CD4-positive, alpha-beta T cell (primary cell): ENCODE measurements at regions not wholly inside any gene's neighbourhood (a gene's known extent, or its start where the extent isn't known, plus 50 kb on each side); places are given as distances from the start of the nearest gene placed in this dataset.
A peak's percentile ranks its signal among the peaks of the same experiment; 100 is the strongest.
"Not testable (repeated sequence)": the region's sequence is repeated elsewhere in the genome, so short reads cannot be mapped to it uniquely, and the experiment has no call there.

ENCODE experiments used
- ATAC-seq: fragments of 200-7000 bp; cut with Tn5 transposase; one replicate; pipeline ENCODE4 v1.10.0; 2022; ENCODE audit warnings: mild to moderate bottlenecking; ENCODE audit not compliant: poor library complexity
- CTCF ChIA-PET: fragments of 350-600 bp; sonication (Branson Sonifier 250); formaldehyde crosslinking; loops from one replicate; lab custom pipeline; 2021; ENCODE audit warnings: antibody characterized with exemption, inconsistent platforms; lab: Charles Lee
- POLR2A ChIA-PET: fragments of 350-600 bp; sonication (Branson Sonifier 250); formaldehyde crosslinking; loops from one replicate; lab custom pipeline; 2021; ENCODE audit warnings: antibody characterized with exemption, inconsistent platforms; lab: Charles Lee
- DNase-seq, 14 experiments: peaks; one replicate each; pipeline ENCODE4 v3.0.0-alpha.2; 2013 to 2020; ENCODE audit warnings: mixed read lengths in 2 of 14
- H3K27ac ChIP-seq, 2 donors: one replicate each; pipeline versions ENCODE4 v1.5.1 to v1.7.0; 2013; ENCODE audit warnings: low read length in 2 of 2, low read depth in 1 of 2, mild to moderate bottlenecking in 1 of 2
- H3K27me3 ChIP-seq, 2 experiments: 1 replicate in 1 of 2; 2 replicates in 1 of 2; pipeline versions ENCODE4 v1.6.1 to v1.7.0; 2013; ENCODE audit warnings: low read length in 2 of 2, control low read depth in 1 of 2, mild to moderate bottlenecking in 1 of 2, moderate library complexity in 1 of 2; ENCODE audit not compliant: insufficient read depth in 2 of 2, control insufficient read depth in 1 of 2
- H3K36me3 ChIP-seq: one replicate; pipeline ENCODE4 v1.6.1; 2013; ENCODE audit warnings: low read length, control low read depth; ENCODE audit not compliant: insufficient read depth
- H3K4me1 ChIP-seq: one replicate; pipeline ENCODE4 v1.6.1; 2013; ENCODE audit warnings: low read length, control low read depth; ENCODE audit not compliant: insufficient read depth
- H3K4me3 ChIP-seq: one replicate; pipeline ENCODE4 v1.5.1; 2013; ENCODE audit warnings: mild to moderate bottlenecking, low read length, moderate library complexity
- H3K9me3 ChIP-seq, 2 experiments: 1 replicate in 1 of 2; 2 replicates in 1 of 2; pipeline versions ENCODE4 v1.6.1 to v1.7.0; 2013; ENCODE audit warnings: low read length in 2 of 2, mild to moderate bottlenecking in 2 of 2, control low read depth in 1 of 2, moderate library complexity in 1 of 2; ENCODE audit not compliant: control insufficient read depth in 1 of 2, insufficient read depth in 1 of 2
- H3K27ac Mint-ChIP-seq: one replicate; pipeline ENCODE4 v1.8.0; 2020; ENCODE audit warnings: mixed read lengths
- H3K27me3 Mint-ChIP-seq: one replicate; pipeline ENCODE4 v1.8.0; 2021; ENCODE audit warnings: mixed read lengths
- H3K36me3 Mint-ChIP-seq: one replicate; pipeline ENCODE4 v1.8.0; 2021; ENCODE audit warnings: low read depth, mixed read lengths
- H3K4me1 Mint-ChIP-seq: one replicate; pipeline ENCODE4 v1.8.0; 2021; ENCODE audit warnings: low read depth, mixed read lengths
- H3K4me3 Mint-ChIP-seq: one replicate; pipeline ENCODE4 v1.8.0; 2020; ENCODE audit warnings: mild to moderate bottlenecking, mixed read lengths
- H3K9me3 Mint-ChIP-seq: one replicate; pipeline ENCODE4 v1.8.0; 2020; ENCODE audit warnings: mixed read lengths
- CTCF ChIP-seq: fragments of 200-600 bp; IDR thresholded peaks from one replicate; pipeline ENCODE4 v1.8.0; 2022; ENCODE audit warnings: antibody characterized with exemption, mild to moderate bottlenecking
- intact Hi-C, 2 experiments: fragments of 100-400 bp; cut with DNase I in 1 of 2; cut with micrococcal nuclease in 1 of 2; formaldehyde crosslinking; loops; one replicate each; pipeline versions ENCODE4 v1.15.1 to v1.9.0; 2023 to 2025; cut with DNase I, micrococcal nuclease

- CTCF ChIA-PET, POLR2A ChIA-PET: not testable (repeated sequence)
Observed at GRCh38 chr7:32765649-32766251, 125.8 kb downstream of the KBTBD2 start.

GRCh38 chr7:32765185-32765584 lies 126.4 kb downstream of the KBTBD2 start:
- peaks cover 11% of the 10 kb centered on the region for H3K4me1 Mint-ChIP-seq
- Histone ChIP-seq H3K36me3 (no peaks in the 10 kb centered on the region), H3K27me3 (peaks cover 27 to 42% of the 10 kb centered on the region in 2 experiments), H3K4me1 (peaks cover 3% of the 10 kb centered on the region), H3K4me3 (no peak overlapping the region), H3K27ac (no peak overlapping the region), H3K9me3 (peaks cover 0 to 11% of the 10 kb centered on the region in 2 experiments)
- H3K4me3 Mint-ChIP-seq: no peak overlapping the region
- ATAC-seq (no peak), DNase-seq (no peak)
- H3K27me3 Mint-ChIP-seq: peaks cover 69% of the 10 kb centered on the region
- POLR2A ChIA-PET: no interaction called here
- CTCF ChIA-PET: no interaction called here
- H3K9me3 Mint-ChIP-seq: no peaks in the 10 kb centered on the region
- no peak overlapping the region for H3K27ac Mint-ChIP-seq
- TF ChIP-seq CTCF: no peak
- intact Hi-C loops: loop anchor here (2.0 to 10.0 kb wide), 6 partner anchors 177 to 1168 kb away; partner anchors contain the start of gene RP9 (in 2 of the 2)
- no peaks in the 10 kb centered on the region for H3K36me3 Mint-ChIP-seq

More at GRCh38 chr7:32765649-32766251, 125.8 kb downstream of the KBTBD2 start:
- not testable (repeated sequence) for H3K4me1 ChIP-seq, H3K36me3 Mint-ChIP-seq, ATAC-seq, H3K9me3 Mint-ChIP-seq, H3K4me3 Mint-ChIP-seq, H3K27ac Mint-ChIP-seq, H3K27ac ChIP-seq, H3K36me3 ChIP-seq, H3K4me3 ChIP-seq
- peak in 3 of 14 experiments; percentile 15 to 24 (median 18) for DNase-seq
- peak; percentile 68 for TF ChIP-seq CTCF
- Histone ChIP-seq H3K27me3 (peaks cover 27 to 45% of the 10 kb centered on the region in 2 experiments), H3K9me3 (peaks cover 0 to 11% of the 10 kb centered on the region in 2 experiments)
- intact Hi-C loops: loop anchor here (2.0 to 10.0 kb wide), 7 partner anchors 177 to 1167 kb away; partner anchors contain the start of gene RP9 (in 2 of the 2)
- peaks cover 11% of the 10 kb centered on the region for H3K4me1 Mint-ChIP-seq
- H3K27me3 Mint-ChIP-seq: peaks cover 67% of the 10 kb centered on the region

- Mint-ChIP-seq H3K36me3 (no peaks in the 10 kb centered on the region), H3K4me3 (no peak overlapping the region), H3K27me3 (peaks cover 81% of the 10 kb centered on the region), H3K27ac (no peak overlapping the region), H3K9me3 (no peaks in the 10 kb centered on the region), H3K4me1 (peaks cover 11% of the 10 kb centered on the region)
- DNase-seq (no peak), ATAC-seq (no peak)
- Histone ChIP-seq H3K27ac (no peak overlapping the region), H3K27me3 (peaks cover 27 to 42% of the 10 kb centered on the region in 2 experiments), H3K9me3 (peaks cover 0 to 11% of the 10 kb centered on the region in 2 experiments), H3K36me3 (no peaks in the 10 kb centered on the region), H3K4me1 (peaks cover 3% of the 10 kb centered on the region), H3K4me3 (no peak overlapping the region)
- no peak for TF ChIP-seq CTCF
- intact Hi-C loops: loop anchor here (10.0 kb wide), 2 partner anchors 182 to 1132 kb away; no protein-coding TSS in a partner anchor
- ChIA-PET POLR2A (no interaction called here), CTCF (no interaction called here)
Observed at GRCh38 chr7:32762925-32763293, 128.7 kb downstream of the KBTBD2 start.

- CTCF ChIA-PET, ATAC-seq, DNase-seq, H3K9me3 Mint-ChIP-seq, H3K27ac Mint-ChIP-seq, H3K4me3 Mint-ChIP-seq, H3K4me1 ChIP-seq, H3K36me3 ChIP-seq, H3K36me3 Mint-ChIP-seq, H3K27ac ChIP-seq, H3K4me3 ChIP-seq, POLR2A ChIA-PET: not testable (repeated sequence)
- intact Hi-C loops: loop anchor here (10.0 kb wide), 2 partner anchors 182 to 1132 kb away; no protein-coding TSS in a partner anchor
- H3K27me3 ChIP-seq: peaks cover 27 to 42% of the 10 kb centered on the region in 2 experiments
- H3K4me1 Mint-ChIP-seq: peaks cover 11% of the 10 kb centered on the region
- H3K27me3 Mint-ChIP-seq: peaks cover 78% of the 10 kb centered on the region
- peaks cover 0 to 11% of the 10 kb centered on the region in 2 experiments for H3K9me3 ChIP-seq
Observed at GRCh38 chr7:32762206-32762924, 129.2 kb downstream of the KBTBD2 start.
